Neutrophil (primary cell): ENCODE measurements at regions not wholly inside any gene's neighbourhood (a gene's known extent, or its start where the extent isn't known, plus 50 kb on each side); places are given as distances from the start of the nearest gene placed in this dataset.

Experiments used
- H3K27ac ChIP-seq: fragments of 200-600 bp; sonication (generic); 2 replicates; pipeline ENCODE4 v1.5.1; 2016; ENCODE audit warnings: mild to moderate bottlenecking, moderate library complexity
- H3K27me3 ChIP-seq: fragments of 200-600 bp; sonication (generic); 2 replicates; pipeline ENCODE4 v1.6.0; 2016; ENCODE audit warnings: mild to moderate bottlenecking
- H3K36me3 ChIP-seq: fragments of 200-600 bp; sonication (generic); 2 replicates; pipeline ENCODE4 v1.5.1; 2017
- H3K4me1 ChIP-seq, 2 experiments: fragments of 200-600 bp in 1 of 2; sonication (generic) in 1 of 2; 1 replicate in 1 of 2; 2 replicates in 1 of 2; pipeline versions ENCODE4 v1.5.1 to v1.6.1; 2013 to 2016; ENCODE audit warnings: low read depth in 1 of 2, low read length in 1 of 2, mild to moderate bottlenecking in 1 of 2, moderate library complexity in 1 of 2; ENCODE audit not compliant: control insufficient read depth in 1 of 2, insufficient read depth in 1 of 2
- H3K4me3 ChIP-seq, 2 experiments: fragments of 200-600 bp in 1 of 2; sonication (generic) in 1 of 2; 1 replicate in 1 of 2; 2 replicates in 1 of 2; pipeline ENCODE4 v1.5.1; 2013 to 2016; ENCODE audit warnings: low read depth in 1 of 2, low read length in 1 of 2, mild to moderate bottlenecking in 1 of 2, moderate library complexity in 1 of 2
- H3K9me3 ChIP-seq: fragments of 200-600 bp; sonication (generic); 2 replicates; pipeline ENCODE4 v1.5.1; 2016
- TF ChIP-seq, protein P1 (sequence below): fragments of 200-600 bp; sonication (generic); IDR thresholded peaks from 2 replicates; pipeline ENCODE4 v1.5.1; 2016; ENCODE audit warnings: antibody characterized with exemption

DNA sequence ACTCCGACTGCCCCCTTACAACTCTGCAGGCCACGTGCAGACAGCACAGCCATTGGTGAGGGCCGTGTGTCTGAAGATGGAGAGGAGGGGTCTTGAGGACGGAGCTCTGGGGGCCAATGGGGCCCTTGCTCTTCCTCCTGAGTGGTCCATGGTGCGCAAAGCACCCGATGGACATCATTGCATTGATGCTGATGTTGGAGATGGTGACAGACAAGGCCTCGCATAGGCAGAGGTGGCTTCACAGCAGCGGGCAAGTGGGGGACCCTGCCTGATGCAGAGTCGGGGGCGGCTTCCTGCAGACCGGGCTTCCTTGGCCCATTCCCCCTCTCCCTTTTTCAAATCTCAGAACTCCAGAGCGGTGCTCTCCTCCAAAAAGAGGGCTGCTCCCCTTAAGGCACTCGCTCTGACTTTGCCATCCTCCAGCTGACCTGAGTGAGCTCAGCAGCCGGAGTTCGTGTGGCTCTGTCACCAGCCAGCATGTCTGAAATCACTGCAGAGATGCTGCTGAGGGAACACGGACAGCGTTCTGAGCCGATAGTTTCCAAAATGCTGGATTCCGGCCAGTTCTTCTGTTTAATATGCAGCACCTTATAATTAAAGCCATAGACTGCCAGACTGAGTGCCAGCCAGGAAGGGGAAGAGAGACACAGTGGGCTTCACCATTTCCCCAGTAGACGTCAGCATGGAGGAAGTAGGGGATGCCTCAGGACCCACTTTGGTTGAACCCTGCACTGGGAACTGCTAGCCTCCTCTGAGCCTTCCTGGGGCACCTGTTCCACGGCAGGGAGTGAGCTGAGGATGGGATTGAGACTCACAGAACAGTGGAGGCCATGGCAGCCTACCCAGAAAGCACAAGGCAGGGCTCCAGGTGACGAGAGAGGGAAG is 278.2 kb downstream of the BRD1 start:
- Histone ChIP-seq H3K27me3 (no peaks in the 10 kb centered on the region), H3K9me3 (no peaks in the 10 kb centered on the region), H3K4me3 (no peak overlapping the region), H3K27ac (no peak overlapping the region), H3K36me3 (no peaks in the 10 kb centered on the region), H3K4me1 (no peaks in the 10 kb centered on the region)
- TF ChIP-seq, protein P1, sequence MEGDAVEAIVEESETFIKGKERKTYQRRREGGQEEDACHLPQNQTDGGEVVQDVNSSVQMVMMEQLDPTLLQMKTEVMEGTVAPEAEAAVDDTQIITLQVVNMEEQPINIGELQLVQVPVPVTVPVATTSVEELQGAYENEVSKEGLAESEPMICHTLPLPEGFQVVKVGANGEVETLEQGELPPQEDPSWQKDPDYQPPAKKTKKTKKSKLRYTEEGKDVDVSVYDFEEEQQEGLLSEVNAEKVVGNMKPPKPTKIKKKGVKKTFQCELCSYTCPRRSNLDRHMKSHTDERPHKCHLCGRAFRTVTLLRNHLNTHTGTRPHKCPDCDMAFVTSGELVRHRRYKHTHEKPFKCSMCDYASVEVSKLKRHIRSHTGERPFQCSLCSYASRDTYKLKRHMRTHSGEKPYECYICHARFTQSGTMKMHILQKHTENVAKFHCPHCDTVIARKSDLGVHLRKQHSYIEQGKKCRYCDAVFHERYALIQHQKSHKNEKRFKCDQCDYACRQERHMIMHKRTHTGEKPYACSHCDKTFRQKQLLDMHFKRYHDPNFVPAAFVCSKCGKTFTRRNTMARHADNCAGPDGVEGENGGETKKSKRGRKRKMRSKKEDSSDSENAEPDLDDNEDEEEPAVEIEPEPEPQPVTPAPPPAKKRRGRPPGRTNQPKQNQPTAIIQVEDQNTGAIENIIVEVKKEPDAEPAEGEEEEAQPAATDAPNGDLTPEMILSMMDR, result no peak

DNA sequence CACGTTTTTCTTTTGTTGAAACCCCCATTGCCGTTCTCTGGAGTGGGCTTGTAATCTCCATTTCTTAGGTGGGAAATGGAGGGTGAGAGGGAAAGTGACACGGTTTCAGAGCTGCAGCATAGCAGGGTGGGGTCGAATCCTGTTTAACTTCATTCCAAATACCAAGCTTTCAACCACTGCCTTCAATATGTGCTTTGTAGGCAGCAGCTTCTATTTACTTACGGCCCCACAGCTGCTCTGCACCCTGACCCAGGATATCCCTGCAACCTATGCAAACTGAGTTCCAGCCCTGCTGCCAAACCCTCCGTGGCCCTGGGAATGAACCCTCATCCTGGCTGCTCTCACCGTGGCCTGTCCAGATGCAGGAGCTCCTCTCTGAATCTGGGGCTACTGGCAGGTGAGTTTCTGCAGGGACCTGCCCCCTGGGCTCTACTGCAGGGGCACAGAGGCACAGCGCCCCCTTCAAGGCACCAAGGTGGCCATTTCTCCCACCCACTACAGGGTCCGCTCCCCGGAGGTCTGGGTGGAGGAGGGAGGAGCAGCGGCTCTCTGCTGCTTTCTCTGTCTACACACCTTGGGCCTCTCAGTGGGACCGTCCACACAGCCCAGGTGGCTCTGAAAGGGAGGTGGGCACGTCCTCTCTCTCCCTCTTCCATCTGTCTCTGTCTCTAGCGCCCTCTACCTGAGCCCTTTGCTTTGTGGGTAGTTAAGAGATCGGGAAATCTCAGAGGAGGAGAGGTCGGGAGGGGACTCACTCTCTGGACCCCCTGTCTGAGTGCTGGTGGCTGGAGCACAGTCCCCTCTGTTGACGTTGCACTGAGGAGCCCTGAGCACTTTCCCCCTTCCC is 279.1 kb downstream of the BRD1 start:
- Histone ChIP-seq H3K9me3 (no peaks in the 10 kb centered on the region), H3K4me1 (no peaks in the 10 kb centered on the region), H3K4me3 (no peak overlapping the region), H3K27ac (no peak overlapping the region), H3K36me3 (no peaks in the 10 kb centered on the region), H3K27me3 (no peaks in the 10 kb centered on the region)
- TF ChIP-seq, protein P1, result no peak

DNA sequence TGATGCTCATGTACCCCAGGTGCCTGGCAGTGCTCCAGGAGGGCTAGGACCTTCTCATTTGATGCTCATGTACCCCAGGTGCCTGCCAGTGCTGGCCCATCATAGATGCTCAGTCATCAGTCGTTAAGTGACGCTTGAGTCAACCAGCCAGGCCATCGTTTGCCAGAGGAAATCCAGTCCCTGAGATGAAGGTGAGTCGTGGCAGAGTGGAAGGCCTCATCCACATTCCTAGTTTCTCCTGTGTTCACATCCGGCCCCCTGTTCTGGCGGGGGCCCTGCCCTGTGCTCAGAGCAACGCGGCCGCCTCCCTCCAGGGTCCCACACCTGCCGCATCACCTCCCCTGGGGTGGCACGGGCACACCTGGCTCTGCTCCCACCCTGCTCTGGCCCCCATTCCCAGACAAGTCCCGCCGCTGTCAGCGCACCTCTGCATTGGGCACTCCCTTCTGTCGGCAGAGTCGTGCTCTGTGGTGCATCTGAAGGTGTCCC is 279.9 kb downstream of the BRD1 start:
- no peaks in the 10 kb centered on the region for H3K9me3 ChIP-seq
- H3K27me3 ChIP-seq, result no peaks in the 10 kb centered on the region
- no peak overlapping the region for H3K27ac ChIP-seq
- no peaks in the 10 kb centered on the region for H3K36me3 ChIP-seq
- H3K4me1 ChIP-seq, result no peaks in the 10 kb centered on the region
- TF ChIP-seq, protein P1, result no peak
- no peak overlapping the region for H3K4me3 ChIP-seq

DNA sequence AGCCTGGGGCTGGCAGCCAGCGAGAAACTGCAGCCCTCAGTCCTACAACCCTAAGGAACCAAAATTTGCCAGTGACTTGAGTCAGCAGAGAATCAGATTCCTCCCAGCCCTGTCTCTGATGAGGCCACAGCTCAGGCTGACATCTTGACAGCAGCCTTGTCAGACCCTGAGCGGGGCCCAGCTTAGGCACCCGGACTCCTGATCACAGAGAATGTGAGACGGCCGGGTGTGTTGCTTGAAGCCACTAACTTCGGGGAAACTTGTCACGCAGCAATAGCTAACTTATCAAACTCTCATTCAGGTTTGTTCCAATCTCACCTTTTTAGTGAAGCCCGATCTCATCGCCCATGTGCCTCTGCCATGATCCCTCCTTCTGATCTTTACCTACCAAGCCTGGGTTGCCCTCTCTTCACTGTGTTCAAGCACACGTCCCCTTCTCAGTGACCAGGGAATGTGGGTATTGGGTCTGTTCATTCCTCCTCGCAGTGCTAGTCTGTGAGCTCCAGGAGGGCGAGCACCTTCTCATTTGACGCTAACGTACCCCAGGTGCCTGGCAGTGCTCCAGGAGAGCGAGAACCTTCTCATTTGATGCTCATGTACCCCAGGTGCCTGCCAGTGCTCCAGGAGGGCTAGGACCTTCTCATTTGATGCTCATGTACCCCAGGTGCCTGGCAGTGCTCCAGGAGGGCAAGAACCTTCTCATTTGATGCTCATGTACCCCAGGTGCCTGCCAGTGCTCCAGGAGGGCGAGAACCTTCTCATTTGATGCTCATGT is 280.7 kb downstream of the BRD1 start:
- H3K27me3 ChIP-seq, result no peaks in the 10 kb centered on the region
- H3K9me3 ChIP-seq, result no peaks in the 10 kb centered on the region
- TF ChIP-seq, protein P1, result no peak
- no peak overlapping the region for H3K27ac ChIP-seq
- no peaks in the 10 kb centered on the region for H3K36me3 ChIP-seq
- H3K4me1 ChIP-seq, result no peaks in the 10 kb centered on the region
- no peak overlapping the region for H3K4me3 ChIP-seq

DNA sequence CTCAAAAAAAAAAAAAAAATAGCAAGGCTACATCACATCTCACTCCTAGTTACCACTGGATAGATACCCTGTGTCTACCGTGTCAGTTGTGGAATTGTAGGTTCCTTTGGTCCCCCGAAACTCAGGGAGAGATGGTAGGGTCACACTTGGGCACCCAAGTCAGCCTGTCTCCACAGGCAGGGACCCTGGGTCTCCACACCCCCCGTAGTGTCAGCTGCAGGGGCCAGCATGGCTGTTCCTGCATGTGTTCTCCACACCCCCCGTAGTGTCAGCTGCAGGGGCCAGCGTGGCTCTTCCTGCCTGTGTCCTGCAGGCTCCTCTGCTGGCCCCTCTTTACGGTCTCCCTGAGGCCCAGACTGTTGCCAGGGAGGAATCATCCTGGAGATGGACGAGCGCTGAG is 282.1 kb downstream of the BRD1 start:
- Histone ChIP-seq H3K27me3 (no peaks in the 10 kb centered on the region), H3K36me3 (no peaks in the 10 kb centered on the region), H3K9me3 (no peaks in the 10 kb centered on the region), H3K4me3 (no peak overlapping the region), H3K4me1 (no peaks in the 10 kb centered on the region), H3K27ac (no peak overlapping the region)
- TF ChIP-seq, protein P1, result no peak
